CD14-positive monocyte (primary cell): ENCODE measurements at regions not wholly inside any gene's neighbourhood (a gene's known extent, or its start where the extent isn't known, plus 50 kb on each side); places are given as distances from the start of the nearest gene placed in this dataset.

Experiments used
- DNase-seq, 3 donors: peaks; one replicate each; pipeline ENCODE4 v3.0.0-alpha.2; 2011 to 2022
- H2AFZ ChIP-seq: 2 replicates; pipeline ENCODE4 v1.6.0; 2012; ENCODE audit warnings: mild to moderate bottlenecking, low read depth, low read length, inconsistent platforms; ENCODE audit not compliant: insufficient read depth, poor library complexity, severe bottlenecking
- H3K27ac ChIP-seq, 2 donors: 1 replicate in 1 of 2; 2 replicates in 1 of 2; pipeline ENCODE4 v1.5.1; 2012 to 2013; ENCODE audit warnings: low read length in 2 of 2, control low read depth in 1 of 2, inconsistent platforms in 1 of 2, low read depth in 1 of 2, mild to moderate bottlenecking in 1 of 2
- H3K27me3 ChIP-seq, 2 donors: one replicate each; pipeline versions ENCODE4 v1.6.0 to v1.6.1; 2011 to 2013; ENCODE audit warnings: low read length in 2 of 2; ENCODE audit not compliant: control insufficient read depth in 2 of 2, insufficient read depth in 2 of 2
- H3K36me3 ChIP-seq, 2 donors: replicated peaks in 1 of 2; 1 replicate in 1 of 2; 2 replicates in 1 of 2; pipeline versions ENCODE4 v1.5.1 to v1.6.1; 2012 to 2013; ENCODE audit warnings: low read length in 2 of 2, control low read depth in 1 of 2, inconsistent platforms in 1 of 2, mild to moderate bottlenecking in 1 of 2; ENCODE audit not compliant: insufficient read depth in 2 of 2, control insufficient read depth in 1 of 2
- H3K4me1 ChIP-seq, 2 donors: 1 replicate in 1 of 2; 2 replicates in 1 of 2; pipeline versions ENCODE4 v1.5.1 to v1.6.1; 2012 to 2013; ENCODE audit warnings: low read length in 2 of 2, control low read depth in 1 of 2, inconsistent platforms in 1 of 2, mild to moderate bottlenecking in 1 of 2, moderate library complexity in 1 of 2; ENCODE audit not compliant: insufficient read depth in 2 of 2, control insufficient read depth in 1 of 2
- H3K4me2 ChIP-seq: replicated peaks from 2 replicates; pipeline ENCODE3; 2012; ENCODE audit warnings: low read length, moderate library complexity, mild to moderate bottlenecking; ENCODE audit not compliant: poor library complexity, severe bottlenecking; ENCODE audit errors: extremely low read depth
- H3K4me3 ChIP-seq, 3 experiments: fragments of 200-600 bp in 1 of 3; sonication (generic) in 1 of 3; replicated peaks in 1 of 3; 1 replicate in 2 of 3; 2 replicates in 1 of 3; pipeline ENCODE4 v1.5.1; 2011 to 2013; ENCODE audit warnings: low read length in 3 of 3, mild to moderate bottlenecking in 3 of 3, control low read depth in 2 of 3, low read depth in 2 of 3, inconsistent platforms in 1 of 3, moderate library complexity in 1 of 3
- H3K79me2 ChIP-seq: 2 replicates; pipeline ENCODE4 v1.6.0; 2012; ENCODE audit warnings: mild to moderate bottlenecking, control low read depth, inconsistent platforms, low read length, moderate library complexity; ENCODE audit not compliant: insufficient read depth
- H3K9ac ChIP-seq: 2 replicates; pipeline ENCODE4 v1.6.0; 2017; ENCODE audit warnings: low read length, mild to moderate bottlenecking; ENCODE audit not compliant: insufficient read depth, poor library complexity, severe bottlenecking
- H3K9me3 ChIP-seq, 2 donors: replicated peaks in 1 of 2; 1 replicate in 1 of 2; 2 replicates in 1 of 2; pipeline versions ENCODE4 v1.5.1 to v1.6.1; 2012 to 2013; ENCODE audit warnings: low read length in 2 of 2, control low read depth in 1 of 2; ENCODE audit not compliant: control insufficient read depth in 1 of 2, insufficient read depth in 1 of 2
- H4K20me1 ChIP-seq: 2 replicates; pipeline ENCODE4 v1.6.0; 2012; ENCODE audit warnings: mild to moderate bottlenecking, low read length, control low read depth, moderate library complexity; ENCODE audit not compliant: insufficient read depth
- H3K27ac Mint-ChIP-seq, 7 donors: one replicate each; pipeline ENCODE4 v1.8.0; 2020; ENCODE audit warnings: mild to moderate bottlenecking in 7 of 7, mixed read lengths in 7 of 7, moderate library complexity in 6 of 7, inconsistent platforms in 2 of 7
- H3K27me3 Mint-ChIP-seq, 3 donors: one replicate each; pipeline ENCODE4 v1.8.0; 2021 to 2022; ENCODE audit warnings: low read depth in 3 of 3, mild to moderate bottlenecking in 3 of 3, mixed read lengths in 3 of 3, moderate library complexity in 3 of 3, inconsistent platforms in 1 of 3
- H3K36me3 Mint-ChIP-seq, 2 donors: one replicate each; pipeline ENCODE4 v1.8.0; 2020; ENCODE audit warnings: mixed read lengths in 2 of 2, inconsistent platforms in 1 of 2, mild to moderate bottlenecking in 1 of 2
- H3K4me1 Mint-ChIP-seq: one replicate; pipeline ENCODE4 v1.8.0; 2020; ENCODE audit warnings: mild to moderate bottlenecking, mixed read lengths
- H3K4me3 Mint-ChIP-seq, 2 donors: one replicate each; pipeline ENCODE4 v1.8.0; 2020; ENCODE audit warnings: mild to moderate bottlenecking in 2 of 2, mixed read lengths in 2 of 2, moderate library complexity in 1 of 2
- H3K9me3 Mint-ChIP-seq, 7 donors: one replicate each; pipeline ENCODE4 v1.8.0; 2020 to 2022; ENCODE audit warnings: mixed read lengths in 7 of 7, mild to moderate bottlenecking in 6 of 7, moderate library complexity in 6 of 7, inconsistent platforms in 2 of 7
- WGBS: methylation state at CpG from one replicate; pipeline ENCODE4 v1.1.5; 2013; ENCODE audit warnings: missing lambda C conversion rate; ENCODE audit not compliant: insufficient coverage; 5-methylcytosine and 5-hydroxymethylcytosine counted together
- intact Hi-C, 2 donors: fragments of 100-400 bp; cut with micrococcal nuclease; formaldehyde crosslinking; loops; one replicate each; pipeline versions ENCODE4 v1.15.0 to v1.15.1; 2023
- TF ChIP-seq, protein P1 (sequence below): fragments of 200-600 bp; IDR thresholded peaks from one replicate; pipeline ENCODE4 v1.8.0; 2022; ENCODE audit warnings: antibody characterized with exemption, mild to moderate bottlenecking

DNA sequence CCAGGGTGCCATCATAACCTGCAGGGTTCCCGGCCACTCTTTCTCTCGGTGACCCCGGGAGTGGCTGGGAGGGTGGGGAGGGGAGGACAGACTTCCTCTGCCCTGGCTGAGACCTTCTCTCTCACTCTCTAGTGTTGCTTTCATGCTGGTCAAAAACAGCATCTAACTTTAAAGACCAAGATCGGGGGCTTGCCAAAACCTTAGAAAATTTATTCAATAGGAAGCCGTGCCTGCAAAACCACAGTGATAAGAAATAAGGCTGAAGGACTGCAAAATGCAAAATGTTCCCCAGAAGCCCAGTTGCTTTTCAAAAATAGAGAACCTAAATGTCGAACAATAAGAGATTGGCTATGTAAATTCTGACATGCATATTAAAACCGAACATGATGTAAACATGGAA lies 344.0 kb downstream of the FOXL1 start:
- Histone ChIP-seq H3K4me1 (no peaks in the 10 kb centered on the region), H3K9ac (no peak overlapping the region), H3K27me3 (peaks cover 7 to 37% of the 10 kb centered on the region in 2 donors), H2AFZ (no peak overlapping the region), H3K27ac (no peak overlapping the region), H3K4me3 (no peak overlapping the region), H3K36me3 (no peaks in the 10 kb centered on the region), H3K4me2 (no peak overlapping the region), H3K9me3 (peaks cover 7 to 13% of the 10 kb centered on the region in 2 donors), H3K79me2 (no peaks in the 10 kb centered on the region), H4K20me1 (no peaks in the 10 kb centered on the region)
- Mint-ChIP-seq H3K4me1 (no peaks in the 10 kb centered on the region), H3K4me3 (no peak overlapping the region), H3K36me3 (no peaks in the 10 kb centered on the region), H3K27ac (no peak overlapping the region), H3K9me3 (peaks cover 0 to 14% (median 9%) of the 10 kb centered on the region in 7 donors), H3K27me3 (peaks cover 35 to 63% (median 36%) of the 10 kb centered on the region in 3 donors)
- no peak for DNase-seq
- intact Hi-C loops = no loop called here
- TF ChIP-seq, protein P1, sequence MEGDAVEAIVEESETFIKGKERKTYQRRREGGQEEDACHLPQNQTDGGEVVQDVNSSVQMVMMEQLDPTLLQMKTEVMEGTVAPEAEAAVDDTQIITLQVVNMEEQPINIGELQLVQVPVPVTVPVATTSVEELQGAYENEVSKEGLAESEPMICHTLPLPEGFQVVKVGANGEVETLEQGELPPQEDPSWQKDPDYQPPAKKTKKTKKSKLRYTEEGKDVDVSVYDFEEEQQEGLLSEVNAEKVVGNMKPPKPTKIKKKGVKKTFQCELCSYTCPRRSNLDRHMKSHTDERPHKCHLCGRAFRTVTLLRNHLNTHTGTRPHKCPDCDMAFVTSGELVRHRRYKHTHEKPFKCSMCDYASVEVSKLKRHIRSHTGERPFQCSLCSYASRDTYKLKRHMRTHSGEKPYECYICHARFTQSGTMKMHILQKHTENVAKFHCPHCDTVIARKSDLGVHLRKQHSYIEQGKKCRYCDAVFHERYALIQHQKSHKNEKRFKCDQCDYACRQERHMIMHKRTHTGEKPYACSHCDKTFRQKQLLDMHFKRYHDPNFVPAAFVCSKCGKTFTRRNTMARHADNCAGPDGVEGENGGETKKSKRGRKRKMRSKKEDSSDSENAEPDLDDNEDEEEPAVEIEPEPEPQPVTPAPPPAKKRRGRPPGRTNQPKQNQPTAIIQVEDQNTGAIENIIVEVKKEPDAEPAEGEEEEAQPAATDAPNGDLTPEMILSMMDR = no peak
- no CpG with 5 or more reads among the region's 7 CpGs for WGBS

DNA sequence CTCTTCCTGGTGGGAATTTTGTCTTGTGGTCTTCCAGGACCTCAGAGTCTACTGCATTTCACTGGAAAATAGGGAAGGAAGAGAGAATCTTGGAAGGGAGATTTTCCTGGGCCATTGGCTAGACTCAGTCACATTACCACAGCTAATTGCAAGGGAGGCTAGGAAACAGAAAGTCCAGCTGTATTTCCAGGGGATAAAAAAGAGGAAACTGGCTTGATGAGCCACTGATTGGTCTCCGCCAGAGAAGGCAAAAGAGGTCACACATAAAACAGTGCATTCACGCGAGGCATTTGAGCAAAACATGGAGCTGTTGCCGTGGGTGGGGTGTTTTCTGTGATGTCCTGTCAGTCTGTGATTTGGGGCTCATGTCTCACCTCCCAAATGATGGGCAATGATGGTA lies 345.3 kb downstream of the FOXL1 start:
- no peak overlapping the region for H3K4me2 ChIP-seq
- 68% methylated on average over 4 of the region's 4 CpGs for WGBS
- H4K20me1 ChIP-seq = no peaks in the 10 kb centered on the region
- no peaks in the 10 kb centered on the region for H3K36me3 ChIP-seq
- Mint-ChIP-seq H3K27me3 (peaks cover 43 to 63% (median 43%) of the 10 kb centered on the region in 3 donors), H3K9me3 (peaks cover 0 to 14% (median 9%) of the 10 kb centered on the region in 7 donors), H3K4me3 (no peak overlapping the region), H3K27ac (no peak overlapping the region), H3K4me1 (no peaks in the 10 kb centered on the region), H3K36me3 (no peaks in the 10 kb centered on the region)
- intact Hi-C loops = no loop called here
- no peak overlapping the region for H2AFZ ChIP-seq
- no peaks in the 10 kb centered on the region for H3K4me1 ChIP-seq
- peaks cover 7 to 13% of the 10 kb centered on the region in 2 donors for H3K9me3 ChIP-seq
- no peaks in the 10 kb centered on the region for H3K79me2 ChIP-seq
- H3K27me3 ChIP-seq = peaks cover 19 to 51% of the 10 kb centered on the region in 2 donors
- no peak overlapping the region for H3K27ac ChIP-seq
- H3K4me3 ChIP-seq = no peak overlapping the region
- DNase-seq = no peak
- H3K9ac ChIP-seq = no peak overlapping the region
- TF ChIP-seq, protein P1 = no peak
